IMR-90 (cell line): ENCODE measurements at regions not wholly inside any gene's neighbourhood (a gene's known extent, or its start where the extent isn't known, plus 50 kb on each side); places are given as distances from the start of the nearest gene placed in this dataset.

ENCODE experiments used
- RAD21 ChIP-seq: IDR thresholded peaks from 2 replicates; pipeline ENCODE4 v1.6.1; 2012; ENCODE audit warnings: low read length, improper control_type of control experiment
- TF ChIP-seq, protein P1 (sequence below): fragments of 150-350 bp; IDR thresholded peaks from 2 replicates; pipeline ENCODE4 v1.6.1; 2016; ENCODE audit warnings: low read depth, mild to moderate bottlenecking, low read length, moderate library complexity, borderline replicate concordance

DNA sequence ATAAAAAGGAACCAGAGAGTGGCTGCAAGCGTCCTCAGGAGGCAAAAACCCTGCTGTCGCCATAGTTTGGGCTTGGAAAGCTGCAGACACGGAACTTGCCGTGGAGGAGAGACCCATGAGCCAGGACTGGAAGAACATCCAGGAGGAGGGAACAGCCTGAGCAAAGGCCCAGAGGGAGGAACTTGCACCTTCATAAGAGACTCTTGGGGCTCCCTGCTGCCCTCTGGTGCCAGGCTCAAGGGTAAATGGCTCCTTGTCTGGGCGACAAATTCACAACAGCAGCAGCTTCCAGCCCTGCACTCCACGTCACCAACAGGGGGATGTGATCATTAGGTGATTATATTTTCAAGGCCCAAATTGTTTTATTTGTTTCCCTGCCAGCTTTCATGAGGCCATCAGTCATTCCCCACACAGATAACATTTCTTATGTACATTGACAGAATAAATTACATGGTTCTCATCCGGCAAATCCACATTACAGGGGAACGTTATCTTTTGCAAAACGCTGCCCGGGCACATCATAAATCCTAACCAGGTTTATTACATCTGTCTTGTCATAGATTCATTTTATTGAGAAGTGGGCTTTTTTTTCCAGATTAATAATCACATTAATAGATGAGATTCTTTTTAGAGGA is 143.0 kb upstream of the GRIK3 start:
- TF ChIP-seq, protein P1, sequence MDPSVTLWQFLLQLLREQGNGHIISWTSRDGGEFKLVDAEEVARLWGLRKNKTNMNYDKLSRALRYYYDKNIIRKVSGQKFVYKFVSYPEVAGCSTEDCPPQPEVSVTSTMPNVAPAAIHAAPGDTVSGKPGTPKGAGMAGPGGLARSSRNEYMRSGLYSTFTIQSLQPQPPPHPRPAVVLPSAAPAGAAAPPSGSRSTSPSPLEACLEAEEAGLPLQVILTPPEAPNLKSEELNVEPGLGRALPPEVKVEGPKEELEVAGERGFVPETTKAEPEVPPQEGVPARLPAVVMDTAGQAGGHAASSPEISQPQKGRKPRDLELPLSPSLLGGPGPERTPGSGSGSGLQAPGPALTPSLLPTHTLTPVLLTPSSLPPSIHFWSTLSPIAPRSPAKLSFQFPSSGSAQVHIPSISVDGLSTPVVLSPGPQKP = no peak
- TF ChIP-seq RAD21 = no peak
